HUES48 (cell line): ENCODE measurements at regions not wholly inside any gene's neighbourhood (a gene's known extent, or its start where the extent isn't known, plus 50 kb on each side); places are given as distances from the start of the nearest gene placed in this dataset.

Experiments
- H3K27ac ChIP-seq: one replicate; pipeline ENCODE4 v1.7.0; 2013; ENCODE audit warnings: low read depth, low read length, inconsistent platforms
- H3K27me3 ChIP-seq: 2 replicates; pipeline ENCODE4 v1.6.1; 2013; ENCODE audit warnings: mild to moderate bottlenecking, low read length; ENCODE audit not compliant: control insufficient read depth, insufficient read depth
- H3K36me3 ChIP-seq: 2 replicates; pipeline ENCODE4 v1.6.1; 2013; ENCODE audit warnings: low read length; ENCODE audit not compliant: control insufficient read depth, insufficient read depth
- H3K4me1 ChIP-seq: 2 replicates; pipeline ENCODE4 v1.6.1; 2013; ENCODE audit warnings: mild to moderate bottlenecking, low read length; ENCODE audit not compliant: control insufficient read depth, insufficient read depth
- H3K4me3 ChIP-seq: 2 replicates; pipeline ENCODE4 v1.5.1; 2013; ENCODE audit warnings: mild to moderate bottlenecking, low read depth, low read length
- H3K9ac ChIP-seq: 2 replicates; pipeline ENCODE4 v1.6.1; 2013; ENCODE audit warnings: mild to moderate bottlenecking, low read depth, low read length, moderate library complexity
- H3K9me3 ChIP-seq: 2 replicates; pipeline ENCODE4 v1.6.1; 2013; ENCODE audit warnings: low read length; ENCODE audit not compliant: control insufficient read depth, insufficient read depth

GRCh38 chr19:7419777-7420439 is 68.9 kb downstream of the PEX11G start:
- Histone ChIP-seq H3K27me3 (no peaks in the 10 kb centered on the region), H3K4me1 (no peaks in the 10 kb centered on the region), H3K36me3 (peaks cover 2% of the 10 kb centered on the region; the same call in 1 of the 2 replicates), H3K4me3 (no peak overlapping the region), H3K9ac (no peak overlapping the region), H3K27ac (no peak overlapping the region), H3K9me3 (no peaks in the 10 kb centered on the region)

DNA sequence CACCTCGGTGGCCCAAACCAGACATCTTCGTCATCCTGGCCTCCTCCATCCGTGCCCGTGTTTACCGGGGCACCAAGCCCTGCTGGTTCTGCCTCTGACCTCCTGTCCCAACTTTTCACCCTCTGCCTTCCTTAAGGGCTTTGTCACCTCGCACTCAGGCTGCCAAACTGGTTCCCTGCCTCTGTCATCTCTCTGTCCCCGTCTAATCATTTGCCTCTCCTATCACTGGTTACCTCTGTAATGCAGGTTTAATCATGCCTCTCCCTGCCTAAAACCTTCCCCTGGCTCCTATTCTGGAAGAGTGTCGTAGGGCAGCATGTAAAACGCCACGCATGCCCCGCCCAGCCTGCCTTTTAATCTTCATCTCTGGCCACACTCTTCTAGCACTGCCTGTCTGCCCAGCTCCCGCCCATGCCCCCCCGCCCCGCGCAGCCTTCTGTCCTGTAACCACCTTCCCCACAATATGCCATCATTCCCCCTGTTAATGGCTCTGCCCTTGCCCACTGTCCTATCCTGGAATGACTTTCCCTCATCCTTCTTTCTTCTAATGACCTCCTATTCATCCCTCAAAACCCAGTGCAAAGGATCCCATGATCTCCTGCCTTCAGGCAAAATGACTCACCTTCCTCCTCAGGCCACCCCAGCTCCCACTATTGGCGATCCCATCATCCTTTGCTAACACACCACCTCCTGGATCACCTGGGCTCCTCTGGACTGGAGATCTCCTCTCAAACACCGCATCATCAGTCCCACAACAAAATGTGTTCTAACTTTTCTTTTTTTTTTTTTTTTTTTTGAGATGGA is 66.7 kb downstream of the PEX11G start:
- no peaks in the 10 kb centered on the region for H3K27me3 ChIP-seq
- peaks cover 2% of the 10 kb centered on the region; the same call in 1 of the 2 replicates for H3K36me3 ChIP-seq

More for the DNA sequence above, 66.7 kb downstream of the PEX11G start:
- H3K9ac ChIP-seq, result no peak overlapping the region
- H3K27ac ChIP-seq, result no peak overlapping the region
- H3K4me1 ChIP-seq, result no peaks in the 10 kb centered on the region
- no peaks in the 10 kb centered on the region for H3K9me3 ChIP-seq
- no peak overlapping the region for H3K4me3 ChIP-seq
